Kidney (tissue), 13 donors: ENCODE measurements at regions not wholly inside any gene's neighbourhood (a gene's known extent, or its start where the extent isn't known, plus 50 kb on each side); places are given as distances from the start of the nearest gene placed in this dataset.

ENCODE experiments used
- DNase-seq, 5 donors: peaks; one replicate each; pipeline ENCODE4 v3.0.0-alpha.2; 2013 to 2020
- FAIRE-seq: peaks from 2 replicates; lab custom pipeline; 2012; peaks lifted over from hg19 to GRCh38; lab: Jason Lieb, UNC
- H3K27ac ChIP-seq, 2 donors: one replicate each; pipeline ENCODE4 v1.7.0; 2013; ENCODE audit warnings: low read depth in 2 of 2, low read length in 2 of 2, inconsistent platforms in 1 of 2
- H3K27me3 ChIP-seq: one replicate; pipeline ENCODE4 v1.7.1; 2013; ENCODE audit warnings: low read length, inconsistent platforms; ENCODE audit not compliant: control insufficient read depth, insufficient read depth
- H3K36me3 ChIP-seq, 3 donors: one replicate each; pipeline versions ENCODE4 v1.7.0 to v1.7.1; 2013; ENCODE audit warnings: low read length in 3 of 3, control low read depth in 1 of 3, inconsistent platforms in 1 of 3; ENCODE audit not compliant: insufficient read depth in 3 of 3, control insufficient read depth in 2 of 3
- H3K4me1 ChIP-seq, 3 donors: one replicate each; pipeline versions ENCODE4 v1.7.0 to v1.7.1; 2013; ENCODE audit warnings: low read length in 3 of 3, inconsistent platforms in 1 of 3, low read depth in 1 of 3; ENCODE audit not compliant: control insufficient read depth in 2 of 3, insufficient read depth in 2 of 3
- H3K4me3 ChIP-seq, 3 donors: one replicate each; pipeline versions ENCODE4 v1.7.0 to v1.8.1; 2013; ENCODE audit warnings: low read length in 3 of 3, control low read depth in 1 of 3, inconsistent platforms in 1 of 3
- H3K9ac ChIP-seq, 3 donors: one replicate each; pipeline versions ENCODE4 v1.7.0 to v1.7.1; 2013; ENCODE audit warnings: low read length in 3 of 3, control low read depth in 1 of 3, inconsistent platforms in 1 of 3
- H3K9me3 ChIP-seq, 3 donors: one replicate each; pipeline versions ENCODE4 v1.7.0 to v1.7.1; 2013; ENCODE audit warnings: low read length in 3 of 3, control low read depth in 1 of 3, inconsistent platforms in 1 of 3; ENCODE audit not compliant: control insufficient read depth in 2 of 3, insufficient read depth in 1 of 3
- CTCF ChIP-seq: IDR thresholded peaks from 3 replicates; pipeline ENCODE4 v1.5.1; 2012; ENCODE audit warnings: mild to moderate bottlenecking, moderate library complexity, borderline replicate concordance; ENCODE audit not compliant: insufficient read depth; ENCODE audit errors: extremely low read depth
- intact Hi-C: fragments of 100-400 bp; cut with DNase I; formaldehyde crosslinking; loops from one replicate; pipeline ENCODE4 v1.11.1; 2022
- donor health status: control.
- donor health status: control.
- donor health status: control.
- donor health status: control.
- donor health status: control.
- donor health status: DM: yes; HTN: yes; CAD: no.
- donor health status: Normal renal cell carcinoma (clear cell type).

DNA sequence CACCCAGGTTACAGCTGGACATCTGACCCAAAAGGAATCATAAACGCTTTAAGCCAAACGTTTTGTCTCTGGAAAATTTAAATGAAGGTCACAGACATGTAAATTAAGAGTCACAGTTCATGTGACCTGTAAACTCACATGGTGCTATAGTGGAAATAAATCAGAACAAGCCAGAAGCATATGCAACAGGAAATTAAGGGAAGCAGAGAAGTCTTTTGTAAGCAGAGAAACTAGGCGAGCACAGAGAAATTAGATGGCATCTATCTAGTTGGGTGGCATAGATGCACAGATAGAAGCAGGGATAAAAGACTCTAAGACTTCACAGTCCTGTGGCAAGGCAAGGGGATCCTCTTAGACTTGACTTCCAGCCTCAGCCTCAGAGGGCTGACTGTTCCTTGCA, 264.8 kb downstream of the GASK1B start:
- FAIRE-seq = no peak
- H3K4me3 ChIP-seq = no peak overlapping the region
- no peak for DNase-seq

GRCh38 chr4:157907226-157907946, 265.4 kb downstream of the GASK1B start:
- no peak for TF ChIP-seq CTCF
- Histone ChIP-seq H3K4me3 (no peak overlapping the region), H3K36me3 (no peaks in the 10 kb centered on the region), H3K27me3 (no peaks in the 10 kb centered on the region), H3K27ac (no peak overlapping the region), H3K9me3 (no peaks in the 10 kb centered on the region), H3K4me1 (no peaks in the 10 kb centered on the region), H3K9ac (no peak overlapping the region)
- no peak for FAIRE-seq
- DNase-seq = no peak
- intact Hi-C loops = no loop called here

More for the DNA sequence above, 264.8 kb downstream of the GASK1B start:
- no peak overlapping the region for H3K27ac ChIP-seq
- H3K9ac ChIP-seq = no peak overlapping the region
- TF ChIP-seq CTCF = no peak
- H3K36me3 ChIP-seq = no peaks in the 10 kb centered on the region
- no peaks in the 10 kb centered on the region for H3K4me1 ChIP-seq
- intact Hi-C loops = no loop called here
- H3K9me3 ChIP-seq = no peaks in the 10 kb centered on the region
- no peaks in the 10 kb centered on the region for H3K27me3 ChIP-seq

DNA sequence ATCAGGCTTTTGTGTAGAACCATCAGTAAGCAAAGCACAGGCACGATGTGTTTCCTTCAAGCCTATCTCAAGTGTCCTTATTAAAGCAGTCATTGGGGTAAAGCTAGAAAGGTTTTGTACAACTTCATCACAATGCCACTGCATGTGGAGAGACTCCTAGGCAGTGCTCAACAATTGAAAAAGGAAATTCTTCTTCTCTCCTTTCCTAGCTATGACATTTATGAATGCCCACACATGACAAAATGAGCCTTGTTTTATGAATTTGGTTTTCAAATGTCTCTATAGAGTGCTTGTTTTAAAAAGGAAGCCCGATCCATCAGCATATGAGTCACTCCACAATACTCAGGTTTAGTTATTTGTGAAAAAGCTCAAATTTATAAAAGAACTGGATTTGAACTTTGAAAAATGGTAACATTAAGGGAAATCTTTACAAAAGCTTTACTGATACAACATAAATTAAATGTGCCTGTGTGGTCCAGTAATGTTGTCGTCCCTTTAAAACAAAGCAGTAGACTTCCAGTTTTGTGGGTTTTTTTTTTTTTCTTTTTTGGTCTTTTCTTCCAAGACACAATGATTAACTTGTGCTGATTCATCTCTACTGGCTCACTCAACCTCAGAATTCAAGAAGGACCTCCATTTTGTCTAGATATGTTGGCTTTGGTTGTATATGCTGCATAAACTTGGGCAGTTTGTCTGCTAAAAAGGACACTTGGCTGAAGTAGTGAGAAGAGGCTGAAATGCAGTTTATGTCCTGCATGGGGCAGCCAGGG, 273.8 kb downstream of the GASK1B start:
- H3K27me3 ChIP-seq = no peaks in the 10 kb centered on the region
- H3K36me3 ChIP-seq = no peaks in the 10 kb centered on the region
- DNase-seq = no peak
- H3K4me3 ChIP-seq = no peak overlapping the region
- intact Hi-C loops = no loop called here
- no peaks in the 10 kb centered on the region for H3K9me3 ChIP-seq
- FAIRE-seq = no peak
- H3K4me1 ChIP-seq = no peaks in the 10 kb centered on the region
- no peak for TF ChIP-seq CTCF
- H3K9ac ChIP-seq = no peak overlapping the region
- H3K27ac ChIP-seq = no peak overlapping the region
